HEK293 (cell line): ENCODE measurements at regions not wholly inside any gene's neighbourhood (a gene's known extent, or its start where the extent isn't known, plus 50 kb on each side); places are given as distances from the start of the nearest gene placed in this dataset.

ENCODE experiments used
- CTCF ChIA-PET: fragments of 350-600 bp; formaldehyde crosslinking; extraction: SDS; loops from one replicate; lab custom pipeline; 2021; ENCODE audit warnings: antibody characterized with exemption; lab: Yijun Ruan, JAX
- POLR2A ChIA-PET: fragments of 300-600 bp; formaldehyde crosslinking; extraction: SDS; loops from one replicate; lab custom pipeline; 2020; ENCODE audit warnings: antibody characterized with exemption, inconsistent platforms; lab: Yijun Ruan, JAX
- H3K27ac ChIP-seq: fragments of 200-500 bp; sonication (Bioruptor generic); 2 replicates; pipeline ENCODE4 v1.5.1; 2014; ENCODE audit warnings: low read depth, low read length, control low read depth, inconsistent platforms; ENCODE audit errors: extremely low read depth
- H3K36me3 ChIP-seq, 2 experiments: fragments of 200-500 bp in 1 of 2; sonication (Bioruptor generic) in 1 of 2; 1 replicate in 1 of 2; 2 replicates in 1 of 2; pipeline ENCODE4 v1.5.1; 2014 to 2017; ENCODE audit warnings: inconsistent platforms in 2 of 2, low read length in 2 of 2; ENCODE audit not compliant: control insufficient read depth in 2 of 2, insufficient read depth in 1 of 2
- H3K4me1 ChIP-seq: fragments of 200-500 bp; sonication (Bioruptor generic); 2 replicates; pipeline ENCODE4 v1.5.1; 2014; ENCODE audit warnings: mild to moderate bottlenecking, low read length, inconsistent platforms; ENCODE audit not compliant: control insufficient read depth, insufficient read depth
- H3K4me3 ChIP-seq: 2 replicates; pipeline ENCODE4 v1.5.1; 2011; ENCODE audit warnings: low read depth, mild to moderate bottlenecking, control low read depth, low read length, moderate library complexity
- H3K9me3 ChIP-seq: fragments of 200-500 bp; sonication (Bioruptor generic); 2 replicates; pipeline ENCODE4 v1.5.1; 2014; ENCODE audit warnings: low read depth, low read length, inconsistent platforms; ENCODE audit not compliant: control insufficient read depth, insufficient read depth
- GFI1B ChIP-seq: fragments of 450-650 bp; formaldehyde crosslinking; IDR thresholded peaks from 2 replicates; pipeline ENCODE4 v1.5.1; 2016; ENCODE audit warnings: missing biosample characterization, missing genetic modification characterization
- MZF1 ChIP-seq: fragments of 450-650 bp; formaldehyde crosslinking; IDR thresholded peaks from 2 replicates; pipeline ENCODE4 v1.5.1; 2017; ENCODE audit warnings: missing biosample characterization, missing genetic modification characterization, borderline replicate concordance
- OSR2 ChIP-seq: fragments of 450-650 bp; formaldehyde crosslinking; IDR thresholded peaks from 2 replicates; pipeline ENCODE4 v1.5.1; 2016; ENCODE audit warnings: missing biosample characterization, missing genetic modification characterization
- PBX3 ChIP-seq: sonication (generic); formaldehyde crosslinking; IDR thresholded peaks from 2 replicates; pipeline ENCODE4 v1.8.1; 2022; ENCODE audit warnings: mild to moderate bottlenecking, moderate library complexity, missing genetic modification reagents
- ZBTB6 ChIP-seq: fragments of 450-650 bp; formaldehyde crosslinking; IDR thresholded peaks from 2 replicates; pipeline ENCODE4 v1.5.1; 2017; ENCODE audit warnings: missing biosample characterization, missing genetic modification characterization
- ZBTB7A ChIP-seq: fragments of 450-650 bp; formaldehyde crosslinking; IDR thresholded peaks from 2 replicates; pipeline ENCODE4 v1.5.1; 2016; ENCODE audit warnings: low read depth, missing biosample characterization, missing genetic modification characterization
- ZFP3 ChIP-seq: fragments of 450-650 bp; formaldehyde crosslinking; IDR thresholded peaks from 2 replicates; pipeline ENCODE4 v1.5.1; 2016; ENCODE audit warnings: low read depth, missing biosample characterization, missing genetic modification characterization
- ZNF2 ChIP-seq: fragments of 450-650 bp; formaldehyde crosslinking; IDR thresholded peaks from 2 replicates; pipeline ENCODE4 v1.5.1; 2016; ENCODE audit warnings: missing biosample characterization, missing genetic modification characterization
- ZNF221 ChIP-seq: fragments of 450-650 bp; formaldehyde crosslinking; IDR thresholded peaks from 2 replicates; pipeline ENCODE4 v1.5.1; 2017; ENCODE audit warnings: missing biosample characterization, missing genetic modification characterization, borderline replicate concordance
- ZNF26 ChIP-seq: fragments of 450-650 bp; formaldehyde crosslinking; IDR thresholded peaks from 2 replicates; pipeline ENCODE4 v1.5.1; 2016; ENCODE audit warnings: missing biosample characterization, missing genetic modification characterization
- ZNF274 ChIP-seq, 2 experiments: fragments of 200-500 bp in 1 of 2; fragments of 450-650 bp in 1 of 2; sonication (Bioruptor generic) in 1 of 2; formaldehyde crosslinking in 1 of 2; IDR thresholded peaks; 2 replicates each; pipeline versions ENCODE4 v1.5.1 to v1.6.1; 2014 to 2016; ENCODE audit warnings: borderline replicate concordance in 1 of 2, inconsistent platforms in 1 of 2, low read length in 1 of 2, missing biosample characterization in 1 of 2, missing genetic modification characterization in 1 of 2
- ZNF280C ChIP-seq: fragments of 450-650 bp; formaldehyde crosslinking; IDR thresholded peaks from 2 replicates; pipeline ENCODE4 v1.5.1; 2016; ENCODE audit warnings: missing biosample characterization, missing genetic modification characterization
- ZNF488 ChIP-seq: fragments of 450-650 bp; formaldehyde crosslinking; IDR thresholded peaks from 2 replicates; pipeline ENCODE4 v1.5.1; 2016; ENCODE audit warnings: missing biosample characterization, missing genetic modification characterization
- ZNF548 ChIP-seq: fragments of 450-650 bp; formaldehyde crosslinking; IDR thresholded peaks from 2 replicates; pipeline ENCODE4 v1.5.1; 2016; ENCODE audit warnings: missing biosample characterization, missing genetic modification characterization
- ZNF610 ChIP-seq: fragments of 450-650 bp; formaldehyde crosslinking; IDR thresholded peaks from 2 replicates; pipeline ENCODE4 v1.5.1; 2016; ENCODE audit warnings: missing biosample characterization, missing genetic modification characterization, borderline replicate concordance
- ZNF677 ChIP-seq: fragments of 450-650 bp; IDR thresholded peaks from 2 replicates; pipeline ENCODE4 v1.5.0; 2018; ENCODE audit warnings: missing biosample characterization, mild to moderate bottlenecking, missing genetic modification characterization, moderate library complexity
- ZNF830 ChIP-seq: fragments of 450-650 bp; IDR thresholded peaks from 2 replicates; pipeline ENCODE4 v1.5.0; 2018; ENCODE audit warnings: missing biosample characterization, missing genetic modification characterization, low read depth, mild to moderate bottlenecking, moderate library complexity
- ZNF837 ChIP-seq: fragments of 450-650 bp; formaldehyde crosslinking; IDR thresholded peaks from 2 replicates; pipeline ENCODE4 v1.5.1; 2016; ENCODE audit warnings: missing biosample characterization, missing genetic modification characterization

GRCh38 chr3:157805538-157805937, 300.7 kb downstream of the SHOX2 start:
- Histone ChIP-seq H3K9me3 (no peaks in the 10 kb centered on the region), H3K4me3 (no peak overlapping the region), H3K4me1 (no peaks in the 10 kb centered on the region), H3K36me3 (no peaks in the 10 kb centered on the region), H3K27ac (no peak overlapping the region)
- ChIA-PET CTCF (interaction anchor here (0.6 kb wide), 2 partner anchors 508 to 968 kb away, joined by 3 to 4 read pairs; no protein-coding TSS in a partner anchor), POLR2A (no interaction called here)
- TF ChIP-seq ZNF221 (tag by site-specific recombination) (no peak), ZNF274 (IDR thresholded peaks at IDR 0.05; ENCODE audit: low read length) (no peak), ZNF274 (tag by site-specific recombination; IDR thresholded peaks at IDR 0.05; ENCODE audit: borderline replicate concordance) (no peak), ZNF280C (tag by site-specific recombination) (no peak), ZNF677 (no peak), GFI1B (tag by site-specific recombination) (no peak), ZNF26 (no peak), ZFP3 (tag by site-specific recombination) (no peak), ZNF2 (no peak), OSR2 (no peak), ZBTB7A (tag by site-specific recombination) (no peak), MZF1 (tag by site-specific recombination) (no peak), ZNF837 (tag by site-specific recombination) (no peak), ZNF610 (tag by site-specific recombination) (no peak)

GRCh38 chr3:157794771-157795170, 291.6 kb upstream of the VEPH1 start:
- no peaks in the 10 kb centered on the region for H3K4me1 ChIP-seq
- no peak overlapping the region for H3K4me3 ChIP-seq
- CTCF ChIA-PET: no interaction called here
- no peak overlapping the region for H3K27ac ChIP-seq
- no peaks in the 10 kb centered on the region for H3K9me3 ChIP-seq
- TF ChIP-seq ZNF830: no peak
- no peak for TF ChIP-seq ZNF548 (tag by site-specific recombination)
- TF ChIP-seq PBX3 (CRISPR knock-in tag): no peak
- no peak for TF ChIP-seq ZBTB6
- no peak for TF ChIP-seq ZNF677
- no peak for TF ChIP-seq ZNF488 (tag by site-specific recombination)
- TF ChIP-seq, all 188 proteins: peak for 0
- H3K36me3 ChIP-seq: no peaks in the 10 kb centered on the region
- POLR2A ChIA-PET: no interaction called here
